ENCODE measurements at regions not wholly inside any gene's neighbourhood (a gene's known extent, or its start where the extent isn't known, plus 50 kb on each side); places are given as distances from the start of the nearest gene placed in this dataset.
"Not testable (repeated sequence)": the region's sequence is repeated elsewhere in the genome, so short reads cannot be mapped to it uniquely, and the experiment has no call there.

DNA sequence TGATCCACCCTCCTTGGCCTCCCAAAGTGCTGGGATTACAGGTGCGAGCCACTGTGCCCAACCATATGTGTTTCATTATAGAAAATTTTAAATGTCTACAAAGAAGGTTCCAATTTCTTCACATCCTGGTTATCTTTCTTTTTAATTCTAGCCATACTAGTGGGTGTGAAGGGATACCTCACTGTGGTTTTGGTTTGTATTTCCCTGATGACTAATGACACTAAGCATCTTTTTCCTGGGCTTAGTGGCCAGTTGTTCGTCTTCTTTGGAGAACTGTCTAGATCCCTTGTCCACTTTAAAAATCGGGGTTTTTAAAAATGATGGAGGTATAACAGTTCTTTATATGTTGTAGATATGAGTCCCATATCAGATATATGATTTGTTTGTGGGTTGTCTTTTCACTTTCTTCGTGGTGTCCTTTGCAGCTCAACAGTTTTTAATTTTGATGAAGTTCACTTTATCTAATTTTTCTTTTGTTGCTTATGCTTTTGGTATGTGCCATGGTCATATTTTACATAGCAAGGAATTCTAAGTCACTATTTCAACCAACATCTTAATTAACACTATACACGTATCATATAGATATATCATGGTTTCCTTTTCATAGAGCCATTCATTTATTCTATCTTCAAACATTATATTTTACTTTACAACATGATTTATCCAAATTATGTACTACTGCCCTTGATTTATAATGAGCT, 135.0 kb upstream of the RIOK3 start:
- Histone ChIP-seq H3K4me1 (no peaks in the 10 kb centered on the region), H3K4me3 (no peak overlapping the region), H3K36me3 (no peaks in the 10 kb centered on the region), H3K27me3 (no peaks in the 10 kb centered on the region), H3K27ac (no peak overlapping the region), H3K9me3 (no peaks in the 10 kb centered on the region)
- intact Hi-C loops (cut with DNase I; ENCODE audit: low total_unique reads): no loop called here
- no peak for DNase-seq
- no peak for TF ChIP-seq POLR2A (IDR thresholded peaks at IDR 0.05)
- TF ChIP-seq, protein P1, sequence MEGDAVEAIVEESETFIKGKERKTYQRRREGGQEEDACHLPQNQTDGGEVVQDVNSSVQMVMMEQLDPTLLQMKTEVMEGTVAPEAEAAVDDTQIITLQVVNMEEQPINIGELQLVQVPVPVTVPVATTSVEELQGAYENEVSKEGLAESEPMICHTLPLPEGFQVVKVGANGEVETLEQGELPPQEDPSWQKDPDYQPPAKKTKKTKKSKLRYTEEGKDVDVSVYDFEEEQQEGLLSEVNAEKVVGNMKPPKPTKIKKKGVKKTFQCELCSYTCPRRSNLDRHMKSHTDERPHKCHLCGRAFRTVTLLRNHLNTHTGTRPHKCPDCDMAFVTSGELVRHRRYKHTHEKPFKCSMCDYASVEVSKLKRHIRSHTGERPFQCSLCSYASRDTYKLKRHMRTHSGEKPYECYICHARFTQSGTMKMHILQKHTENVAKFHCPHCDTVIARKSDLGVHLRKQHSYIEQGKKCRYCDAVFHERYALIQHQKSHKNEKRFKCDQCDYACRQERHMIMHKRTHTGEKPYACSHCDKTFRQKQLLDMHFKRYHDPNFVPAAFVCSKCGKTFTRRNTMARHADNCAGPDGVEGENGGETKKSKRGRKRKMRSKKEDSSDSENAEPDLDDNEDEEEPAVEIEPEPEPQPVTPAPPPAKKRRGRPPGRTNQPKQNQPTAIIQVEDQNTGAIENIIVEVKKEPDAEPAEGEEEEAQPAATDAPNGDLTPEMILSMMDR (IDR thresholded peaks at IDR 0.05): no peak

DNA sequence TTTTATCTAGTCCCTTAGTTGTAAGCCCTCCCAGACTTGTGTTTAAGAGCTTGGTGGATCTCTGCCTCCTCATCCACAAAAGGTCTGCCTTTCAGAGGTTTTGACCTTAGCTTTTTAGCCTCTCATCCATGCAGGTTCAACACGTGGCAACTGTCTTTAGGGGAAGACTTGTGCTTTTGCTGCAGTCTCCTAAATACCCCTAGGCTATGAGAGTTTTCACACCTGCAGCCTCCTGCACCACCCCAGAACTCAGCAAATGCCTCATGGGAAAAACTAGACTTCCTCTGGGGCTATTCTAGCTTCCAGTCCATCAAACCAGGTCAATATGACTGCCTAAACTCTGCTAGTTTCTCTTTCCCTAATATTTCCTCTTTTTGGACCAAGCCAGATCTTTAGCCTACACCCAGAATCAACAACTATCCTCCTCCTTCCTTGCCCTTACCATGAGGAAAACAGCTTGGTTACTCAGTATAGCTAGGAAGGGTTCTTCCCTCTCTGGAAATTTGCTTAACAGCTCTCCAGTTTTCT, 132.3 kb upstream of the RIOK3 start:
- intact Hi-C loops (cut with DNase I; ENCODE audit: low total_unique reads): no loop called here

DNA sequence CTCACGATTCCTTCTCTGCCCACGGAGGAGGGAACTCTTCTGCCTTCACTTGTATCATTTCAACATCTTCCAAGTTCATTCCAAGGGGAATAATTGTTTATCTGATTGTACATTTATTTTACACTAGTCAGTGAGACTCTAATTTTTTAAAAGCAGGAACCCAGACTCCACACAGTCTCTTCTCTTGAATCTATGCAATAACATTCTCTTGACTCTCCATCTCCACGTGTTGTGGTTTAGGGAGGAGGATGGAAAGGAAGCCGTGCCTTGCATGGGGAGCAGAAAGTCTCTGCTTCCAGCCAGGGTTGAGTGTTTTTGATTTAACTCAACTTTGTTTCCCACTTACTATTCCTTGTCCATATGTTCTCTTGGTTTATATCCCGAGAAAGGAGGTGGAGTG, 131.1 kb upstream of the RIOK3 start:
- H3K36me3 ChIP-seq: no peaks in the 10 kb centered on the region
- no peaks in the 10 kb centered on the region for H3K27me3 ChIP-seq
- H3K4me3 ChIP-seq: no peak overlapping the region
- TF ChIP-seq, protein P1 (IDR thresholded peaks at IDR 0.05): no peak
- TF ChIP-seq POLR2A (IDR thresholded peaks at IDR 0.05): no peak
- no peaks in the 10 kb centered on the region for H3K4me1 ChIP-seq
- intact Hi-C loops (cut with DNase I; ENCODE audit: low total_unique reads): no loop called here
- H3K27ac ChIP-seq: no peak overlapping the region
- DNase-seq: no peak
- no peaks in the 10 kb centered on the region for H3K9me3 ChIP-seq

More for the DNA sequence above, 132.3 kb upstream of the RIOK3 start:
- no peaks in the 10 kb centered on the region for H3K4me1 ChIP-seq
- TF ChIP-seq POLR2A (IDR thresholded peaks at IDR 0.05): no peak
- TF ChIP-seq, protein P1 (IDR thresholded peaks at IDR 0.05): no peak
- no peak overlapping the region for H3K4me3 ChIP-seq
- H3K9me3 ChIP-seq: no peaks in the 10 kb centered on the region
- DNase-seq: no peak
- H3K36me3 ChIP-seq: no peaks in the 10 kb centered on the region
- H3K27me3 ChIP-seq: no peaks in the 10 kb centered on the region
- H3K27ac ChIP-seq: no peak overlapping the region

DNA sequence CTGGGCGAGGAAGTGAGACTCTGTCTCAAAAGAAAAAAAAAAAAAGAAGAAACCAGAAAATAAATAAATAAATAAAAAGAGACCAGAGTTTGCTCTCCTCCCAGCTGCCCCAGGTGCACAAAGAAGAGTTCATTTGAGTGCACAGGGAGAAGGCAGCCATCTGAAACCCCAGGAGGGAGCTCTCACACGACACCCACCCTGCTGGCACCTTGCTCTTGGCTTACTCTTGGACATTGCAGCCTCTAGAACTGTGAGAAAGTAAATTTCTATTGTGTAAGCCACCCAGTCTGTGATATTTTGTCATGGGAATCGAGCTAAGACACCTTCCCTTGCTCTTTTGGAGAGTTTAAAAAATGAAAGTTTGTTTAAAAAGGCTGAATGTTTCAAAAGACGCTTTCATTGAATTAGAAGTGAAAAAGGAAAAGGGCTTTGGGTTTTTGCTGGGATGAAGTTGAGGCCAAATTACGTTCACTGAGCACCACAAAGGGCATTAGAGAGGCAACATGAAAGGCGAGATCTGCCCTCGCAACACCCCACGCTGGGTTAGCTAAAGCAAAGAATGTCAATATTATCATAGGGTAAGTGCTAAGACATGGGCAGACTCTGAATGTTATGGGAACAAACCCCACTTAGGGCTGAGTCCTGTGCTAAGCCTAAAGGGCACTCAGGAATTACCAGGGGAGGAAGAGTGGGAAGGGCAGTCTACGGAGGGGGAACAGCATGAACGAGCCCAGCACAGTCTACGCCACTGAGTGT, 128.9 kb upstream of the RIOK3 start:
- H3K9me3 ChIP-seq: no peaks in the 10 kb centered on the region
- TF ChIP-seq, protein P1 (IDR thresholded peaks at IDR 0.05): no peak
- TF ChIP-seq POLR2A (IDR thresholded peaks at IDR 0.05): no peak
- no peak for DNase-seq
- H3K4me3 ChIP-seq: no peak overlapping the region
- no peaks in the 10 kb centered on the region for H3K27me3 ChIP-seq
- H3K36me3 ChIP-seq: no peaks in the 10 kb centered on the region
- H3K4me1 ChIP-seq: no peaks in the 10 kb centered on the region
- H3K27ac ChIP-seq: no peak overlapping the region
- intact Hi-C loops (cut with DNase I; ENCODE audit: low total_unique reads): no loop called here

DNA sequence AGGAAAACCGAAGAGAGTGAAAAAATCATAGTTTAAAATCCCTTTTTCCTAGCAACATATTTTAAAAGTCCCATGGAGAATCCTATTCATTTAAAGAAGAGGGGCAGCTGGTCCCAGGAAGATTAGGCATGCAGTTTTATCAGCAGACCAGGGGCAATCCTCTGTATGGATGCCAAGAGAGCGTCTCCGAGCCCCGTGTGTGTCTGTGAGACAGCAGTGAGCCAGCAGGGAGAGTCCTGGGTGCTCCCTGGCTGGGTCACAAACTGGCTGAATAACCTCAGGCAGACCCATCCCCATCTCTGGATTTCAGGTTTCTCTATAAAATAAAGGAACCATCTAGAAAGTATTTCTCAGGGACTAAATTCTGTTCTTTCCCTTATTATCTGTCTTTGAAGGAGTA, 128.2 kb upstream of the RIOK3 start:
- H3K36me3 ChIP-seq: no peaks in the 10 kb centered on the region
- no peaks in the 10 kb centered on the region for H3K9me3 ChIP-seq
- intact Hi-C loops (cut with DNase I; ENCODE audit: low total_unique reads): no loop called here
- no peak overlapping the region for H3K4me3 ChIP-seq
- no peaks in the 10 kb centered on the region for H3K27me3 ChIP-seq
- DNase-seq: no peak
- H3K4me1 ChIP-seq: no peaks in the 10 kb centered on the region
- H3K27ac ChIP-seq: no peak overlapping the region
- TF ChIP-seq, protein P1 (IDR thresholded peaks at IDR 0.05): no peak
- TF ChIP-seq POLR2A (IDR thresholded peaks at IDR 0.05): no peak

DNA sequence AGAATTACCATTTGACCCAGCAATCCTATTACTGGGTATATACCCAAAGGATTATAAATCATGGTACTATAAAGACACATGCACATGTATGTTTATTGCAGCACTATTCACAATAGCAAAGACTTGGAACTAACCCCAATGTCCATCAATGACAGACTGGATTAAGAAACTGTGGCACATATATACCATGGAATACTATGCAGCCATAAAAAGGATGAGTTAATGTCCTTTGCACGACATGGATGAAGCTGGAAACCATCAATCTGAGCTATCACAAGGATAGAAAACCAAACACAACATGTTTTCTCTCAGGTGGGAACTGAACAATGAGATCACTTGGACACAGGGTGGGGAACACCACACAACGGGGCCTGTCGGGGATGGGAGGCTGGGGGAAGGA, 123.4 kb upstream of the RIOK3 start:
- H3K27ac ChIP-seq; intact Hi-C loops (cut with DNase I; ENCODE audit: low total_unique reads); H3K9me3 ChIP-seq: not testable (repeated sequence)

More for the DNA sequence above, 123.4 kb upstream of the RIOK3 start:
- not testable (repeated sequence) for H3K4me1 ChIP-seq, H3K27me3 ChIP-seq, H3K4me3 ChIP-seq, H3K36me3 ChIP-seq, DNase-seq
